ENCODE measurements at regions not wholly inside any gene's neighbourhood (a gene's known extent, or its start where the extent isn't known, plus 50 kb on each side); places are given as distances from the start of the nearest gene placed in this dataset.

DNA sequence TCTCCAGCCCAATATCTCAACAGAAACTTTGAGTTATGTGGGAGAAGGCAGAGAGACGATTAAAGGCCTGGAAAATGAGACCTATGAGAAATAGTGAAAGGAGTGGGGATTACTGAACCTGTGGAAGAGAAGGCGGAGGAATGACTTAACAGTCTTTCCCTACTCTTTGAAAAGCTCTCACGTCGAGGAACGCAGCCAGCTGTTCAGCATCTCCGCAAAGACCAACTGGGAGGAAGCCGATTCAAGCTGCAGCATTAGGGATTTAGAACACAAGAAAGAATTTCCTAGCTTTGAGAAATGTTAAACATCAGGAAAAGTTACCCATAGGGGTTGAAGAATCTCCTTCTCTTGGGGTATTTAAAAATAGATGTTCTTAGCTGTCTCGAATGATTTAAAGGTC lies 233.2 kb upstream of the PARD3B start:
- intact Hi-C loops (cut with micrococcal nuclease; ENCODE audit: unreplicated experiment): no loop called here
- CTCF ChIA-PET (ENCODE audit: unreplicated experiment): no interaction called here
- TF ChIP-seq EZH2phosphoT487 (IDR thresholded peaks at IDR 0.05; ENCODE audit: borderline replicate concordance, low read depth, low read length): no peak
- TF ChIP-seq, protein P1, sequence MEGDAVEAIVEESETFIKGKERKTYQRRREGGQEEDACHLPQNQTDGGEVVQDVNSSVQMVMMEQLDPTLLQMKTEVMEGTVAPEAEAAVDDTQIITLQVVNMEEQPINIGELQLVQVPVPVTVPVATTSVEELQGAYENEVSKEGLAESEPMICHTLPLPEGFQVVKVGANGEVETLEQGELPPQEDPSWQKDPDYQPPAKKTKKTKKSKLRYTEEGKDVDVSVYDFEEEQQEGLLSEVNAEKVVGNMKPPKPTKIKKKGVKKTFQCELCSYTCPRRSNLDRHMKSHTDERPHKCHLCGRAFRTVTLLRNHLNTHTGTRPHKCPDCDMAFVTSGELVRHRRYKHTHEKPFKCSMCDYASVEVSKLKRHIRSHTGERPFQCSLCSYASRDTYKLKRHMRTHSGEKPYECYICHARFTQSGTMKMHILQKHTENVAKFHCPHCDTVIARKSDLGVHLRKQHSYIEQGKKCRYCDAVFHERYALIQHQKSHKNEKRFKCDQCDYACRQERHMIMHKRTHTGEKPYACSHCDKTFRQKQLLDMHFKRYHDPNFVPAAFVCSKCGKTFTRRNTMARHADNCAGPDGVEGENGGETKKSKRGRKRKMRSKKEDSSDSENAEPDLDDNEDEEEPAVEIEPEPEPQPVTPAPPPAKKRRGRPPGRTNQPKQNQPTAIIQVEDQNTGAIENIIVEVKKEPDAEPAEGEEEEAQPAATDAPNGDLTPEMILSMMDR (conservative IDR thresholded peaks at IDR 0.05; ENCODE audit: low read length): no peak

DNA sequence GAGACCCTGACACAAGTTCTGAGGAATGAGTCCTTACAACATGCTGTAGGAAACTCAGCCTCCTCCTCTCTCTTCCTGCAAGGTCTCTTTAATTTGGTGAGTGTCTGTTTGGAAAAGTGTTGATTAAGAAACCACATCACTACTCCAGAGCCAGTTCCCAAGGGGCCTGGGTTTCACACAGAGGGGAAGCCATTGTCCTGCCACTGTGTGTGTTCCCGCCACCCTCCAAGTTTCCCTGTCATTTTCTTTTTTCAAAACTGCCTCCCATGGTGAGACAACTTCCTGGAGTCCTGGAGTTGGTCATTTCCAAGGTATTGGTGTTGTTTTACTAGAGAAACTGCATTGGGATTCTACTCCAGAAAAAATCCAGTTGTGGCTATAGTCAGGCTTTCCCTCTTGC lies 232.0 kb upstream of the PARD3B start:
- no peaks in the 10 kb centered on the region for H3K9me3 ChIP-seq (ENCODE audit: low read length)
- no peaks in the 10 kb centered on the region for H4K20me1 ChIP-seq (ENCODE audit: insufficient read depth, low read length)
- no peaks in the 10 kb centered on the region for H3K9me2 ChIP-seq (ENCODE audit: insufficient read depth, low read length)
- intact Hi-C loops (cut with micrococcal nuclease; ENCODE audit: unreplicated experiment): no loop called here
- no peaks in the 10 kb centered on the region for H3K79me2 ChIP-seq (ENCODE audit: insufficient read depth, low read depth, low read length)
- H3K4me1 ChIP-seq (ENCODE audit: insufficient read depth, low read length, poor library complexity, severe bottlenecking): no peaks in the 10 kb centered on the region
- CTCF ChIA-PET (ENCODE audit: unreplicated experiment): no interaction called here
- H3K4me2 ChIP-seq (ENCODE audit: low read length): no peak overlapping the region
- TF ChIP-seq EZH2phosphoT487 (IDR thresholded peaks at IDR 0.05; ENCODE audit: borderline replicate concordance, low read depth, low read length): no peak
- TF ChIP-seq, protein P1 (conservative IDR thresholded peaks at IDR 0.05; ENCODE audit: low read length): no peak
- H2AFZ ChIP-seq (ENCODE audit: low read length): no peak overlapping the region
- POLR2A ChIA-PET: no interaction called here
- no TSS peak for BruUV-seq (replicated peaks)
- H3K36me3 ChIP-seq (ENCODE audit: insufficient read depth, low read length): no peaks in the 10 kb centered on the region
- H3K4me3 ChIP-seq (ENCODE audit: low read depth, low read length, poor library complexity, severe bottlenecking): no peak overlapping the region
- DNase-seq (ENCODE audit: low spot score): no peak
- H3K27ac ChIP-seq (ENCODE audit: low read depth, low read length, poor library complexity, severe bottlenecking): no peak overlapping the region

More for the DNA sequence above, 233.2 kb upstream of the PARD3B start:
- no peaks in the 10 kb centered on the region for H3K36me3 ChIP-seq (ENCODE audit: insufficient read depth, low read length)
- no peak overlapping the region for H3K27ac ChIP-seq (ENCODE audit: low read depth, low read length, poor library complexity, severe bottlenecking)
- no peaks in the 10 kb centered on the region for H3K4me1 ChIP-seq (ENCODE audit: insufficient read depth, low read length, poor library complexity, severe bottlenecking)
- H4K20me1 ChIP-seq (ENCODE audit: insufficient read depth, low read length): no peaks in the 10 kb centered on the region
- no peak overlapping the region for H3K4me3 ChIP-seq (ENCODE audit: low read depth, low read length, poor library complexity, severe bottlenecking)
- no peak for DNase-seq (ENCODE audit: low spot score)
- no TSS peak for BruUV-seq (replicated peaks)
- H3K4me2 ChIP-seq (ENCODE audit: low read length): no peak overlapping the region
- no peaks in the 10 kb centered on the region for H3K9me2 ChIP-seq (ENCODE audit: insufficient read depth, low read length)
- H3K79me2 ChIP-seq (ENCODE audit: insufficient read depth, low read depth, low read length): no peaks in the 10 kb centered on the region
- H2AFZ ChIP-seq (ENCODE audit: low read length): no peak overlapping the region
- POLR2A ChIA-PET: interaction anchor here (1.2 kb wide), 1 partner anchor 18 kb away, joined by 3 read pairs; no protein-coding TSS in a partner anchor
- H3K9me3 ChIP-seq (ENCODE audit: low read length): no peaks in the 10 kb centered on the region

DNA sequence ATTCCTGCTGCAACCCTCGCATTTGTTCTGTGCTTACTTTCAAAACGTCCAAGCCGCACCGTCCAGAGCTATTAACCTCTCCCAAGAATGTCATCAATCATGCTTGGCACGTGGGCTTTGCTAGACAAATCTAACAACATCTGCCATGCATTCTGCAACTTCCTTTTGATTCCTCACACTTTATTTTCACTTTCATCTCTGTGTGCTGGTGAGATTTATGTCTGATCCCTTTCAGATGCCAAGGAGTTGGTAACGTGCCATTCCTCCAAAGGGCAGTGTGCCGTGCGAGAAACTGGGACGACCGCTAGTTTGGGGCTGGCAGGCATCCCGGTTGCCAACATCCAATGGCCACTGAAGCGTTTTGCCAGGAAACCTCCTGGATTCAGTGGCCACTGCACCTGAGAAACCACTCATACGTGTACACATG lies 230.0 kb upstream of the PARD3B start:
- no TSS peak for BruUV-seq (replicated peaks)
- Histone ChIP-seq H3K9me3 (ENCODE audit: low read length) (no peaks in the 10 kb centered on the region), H3K27ac (ENCODE audit: low read depth, low read length, poor library complexity, severe bottlenecking) (no peak overlapping the region), H4K20me1 (ENCODE audit: insufficient read depth, low read length) (no peaks in the 10 kb centered on the region), H3K36me3 (ENCODE audit: insufficient read depth, low read length) (no peaks in the 10 kb centered on the region), H2AFZ (ENCODE audit: low read length) (no peak overlapping the region), H3K9me2 (ENCODE audit: insufficient read depth, low read length) (no peaks in the 10 kb centered on the region), H3K79me2 (ENCODE audit: insufficient read depth, low read depth, low read length) (no peaks in the 10 kb centered on the region), H3K4me1 (ENCODE audit: insufficient read depth, low read length, poor library complexity, severe bottlenecking) (no peaks in the 10 kb centered on the region), H3K4me2 (ENCODE audit: low read length) (no peak overlapping the region), H3K4me3 (ENCODE audit: low read depth, low read length, poor library complexity, severe bottlenecking) (no peak overlapping the region)
- intact Hi-C loops (cut with micrococcal nuclease; ENCODE audit: unreplicated experiment): no loop called here
- ChIA-PET CTCF (ENCODE audit: unreplicated experiment) (no interaction called here), POLR2A (no interaction called here)
- no peak for DNase-seq (ENCODE audit: low spot score)
- TF ChIP-seq, protein P1 (conservative IDR thresholded peaks at IDR 0.05; ENCODE audit: low read length): no peak
- no peak for TF ChIP-seq EZH2phosphoT487 (IDR thresholded peaks at IDR 0.05; ENCODE audit: borderline replicate concordance, low read depth, low read length)
